DND-41 (cell line): ENCODE measurements at regions not wholly inside any gene's neighbourhood (a gene's known extent, or its start where the extent isn't known, plus 50 kb on each side); places are given as distances from the start of the nearest gene placed in this dataset.

Experiments used
- ATAC-seq: fragments of 200-7000 bp; cut with Tn5 transposase; 3 replicates; pipeline ENCODE4 v1.9.1; 2021; ENCODE audit warnings: low read depth; ENCODE audit not compliant: insufficient read depth
- DNase-seq: peaks from one replicate; pipeline ENCODE4 v3.0.0-alpha.2; 2020
- H2AFZ ChIP-seq: 2 replicates; pipeline ENCODE4 v1.6.0; 2012; ENCODE audit warnings: low read depth, low read length
- H3K27ac ChIP-seq: 2 replicates; pipeline ENCODE4 v1.5.1; 2012; ENCODE audit warnings: low read length, inconsistent platforms
- H3K27me3 ChIP-seq: fragments of 200-600 bp; sonication (generic); 2 replicates; pipeline ENCODE4 v1.6.0; 2012; ENCODE audit warnings: low read length, mild to moderate bottlenecking, inconsistent platforms; ENCODE audit not compliant: insufficient read depth, poor library complexity
- H3K36me3 ChIP-seq: 2 replicates; pipeline ENCODE4 v1.5.1; 2012; ENCODE audit warnings: low read length, inconsistent platforms; ENCODE audit not compliant: insufficient read depth
- H3K4me1 ChIP-seq: 2 replicates; pipeline ENCODE4 v1.5.1; 2012; ENCODE audit warnings: mild to moderate bottlenecking, low read length; ENCODE audit not compliant: insufficient read depth
- H3K4me2 ChIP-seq: 2 replicates; pipeline ENCODE4 v1.6.0; 2012; ENCODE audit warnings: mild to moderate bottlenecking, moderate library complexity, low read length, inconsistent platforms; ENCODE audit not compliant: insufficient read depth
- H3K4me3 ChIP-seq, 2 experiments: fragments of 200-600 bp in 1 of 2; shearing (Covaris generic) in 1 of 2; 2 replicates each; pipeline ENCODE4 v1.5.1; 2012 to 2016; ENCODE audit warnings: inconsistent platforms in 2 of 2, low read length in 2 of 2, mild to moderate bottlenecking in 2 of 2, low read depth in 1 of 2, moderate library complexity in 1 of 2
- H3K79me2 ChIP-seq: 2 replicates; pipeline ENCODE4 v1.6.0; 2012; ENCODE audit warnings: low read length, inconsistent platforms; ENCODE audit not compliant: insufficient read depth
- H3K9ac ChIP-seq: 2 replicates; pipeline ENCODE4 v1.6.0; 2012; ENCODE audit warnings: low read depth, mild to moderate bottlenecking, inconsistent platforms, low read length, moderate library complexity
- H3K9me3 ChIP-seq: 2 replicates; pipeline ENCODE4 v1.5.1; 2012; ENCODE audit warnings: low read length, moderate library complexity, mild to moderate bottlenecking, inconsistent platforms; ENCODE audit not compliant: insufficient read depth, severe bottlenecking
- H4K20me1 ChIP-seq: 2 replicates; pipeline ENCODE4 v1.6.0; 2012; ENCODE audit warnings: low read length; ENCODE audit not compliant: insufficient read depth
- CTCF ChIP-seq: IDR thresholded peaks from 2 replicates; pipeline ENCODE4 v1.5.1; 2012; ENCODE audit warnings: borderline replicate concordance, low read length, moderate library complexity, mild to moderate bottlenecking; ENCODE audit not compliant: poor library complexity, severe bottlenecking; ENCODE audit errors: extremely low read depth
- EZH2 ChIP-seq: IDR thresholded peaks from 3 replicates; pipeline ENCODE4 v1.6.1; 2012; ENCODE audit warnings: borderline replicate concordance, low read depth, mild to moderate bottlenecking, moderate library complexity, low read length, inconsistent platforms; ENCODE audit not compliant: severe bottlenecking

GRCh38 chr10:28940158-28940888 is 263.0 kb downstream of the BAMBI start:
- Histone ChIP-seq H4K20me1 (no peaks in the 10 kb centered on the region), H3K4me3 (no peak overlapping the region), H2AFZ (no peak overlapping the region), H3K79me2 (no peaks in the 10 kb centered on the region), H3K4me2 (no peak overlapping the region), H3K36me3 (no peaks in the 10 kb centered on the region), H3K9me3 (no peaks in the 10 kb centered on the region), H3K27me3 (no peaks in the 10 kb centered on the region), H3K4me1 (no peaks in the 10 kb centered on the region), H3K27ac (no peak overlapping the region), H3K9ac (no peak overlapping the region)
- TF ChIP-seq CTCF (no peak), EZH2 (no peak)
- no peak for ATAC-seq
- DNase-seq: no peak

GRCh38 chr10:28942012-28942411 is 264.7 kb downstream of the BAMBI start:
- TF ChIP-seq EZH2: no peak
- no peak for TF ChIP-seq CTCF
- H3K27me3 ChIP-seq: no peaks in the 10 kb centered on the region
- no peaks in the 10 kb centered on the region for H3K79me2 ChIP-seq
- H3K4me2 ChIP-seq: no peak overlapping the region
- H3K9me3 ChIP-seq: no peaks in the 10 kb centered on the region
- H4K20me1 ChIP-seq: no peaks in the 10 kb centered on the region
- H3K4me1 ChIP-seq: no peaks in the 10 kb centered on the region
- no peaks in the 10 kb centered on the region for H3K36me3 ChIP-seq
- H3K27ac ChIP-seq: no peak overlapping the region
- DNase-seq: no peak
- ATAC-seq: no peak
- no peak overlapping the region for H3K9ac ChIP-seq
- no peak overlapping the region for H2AFZ ChIP-seq
- H3K4me3 ChIP-seq: no peak overlapping the region

- no peak for ATAC-seq
- Histone ChIP-seq H3K79me2 (no peaks in the 10 kb centered on the region), H2AFZ (no peak overlapping the region), H3K36me3 (no peaks in the 10 kb centered on the region), H3K27me3 (no peaks in the 10 kb centered on the region), H3K4me2 (no peak overlapping the region), H4K20me1 (no peaks in the 10 kb centered on the region), H3K9ac (no peak overlapping the region), H3K4me3 (no peak overlapping the region), H3K9me3 (no peaks in the 10 kb centered on the region), H3K27ac (no peak overlapping the region), H3K4me1 (peaks cover 15% of the 10 kb centered on the region)
- TF ChIP-seq CTCF: no peak
- TF ChIP-seq EZH2: no peak
- no peak for DNase-seq
These were observed 268.6 kb downstream of the BAMBI start for GRCh38 chr10:28945959-28946358.
